ENCODE measurements at regions not wholly inside any gene's neighbourhood (a gene's known extent, or its start where the extent isn't known, plus 50 kb on each side); places are given as distances from the start of the nearest gene placed in this dataset.

DNA sequence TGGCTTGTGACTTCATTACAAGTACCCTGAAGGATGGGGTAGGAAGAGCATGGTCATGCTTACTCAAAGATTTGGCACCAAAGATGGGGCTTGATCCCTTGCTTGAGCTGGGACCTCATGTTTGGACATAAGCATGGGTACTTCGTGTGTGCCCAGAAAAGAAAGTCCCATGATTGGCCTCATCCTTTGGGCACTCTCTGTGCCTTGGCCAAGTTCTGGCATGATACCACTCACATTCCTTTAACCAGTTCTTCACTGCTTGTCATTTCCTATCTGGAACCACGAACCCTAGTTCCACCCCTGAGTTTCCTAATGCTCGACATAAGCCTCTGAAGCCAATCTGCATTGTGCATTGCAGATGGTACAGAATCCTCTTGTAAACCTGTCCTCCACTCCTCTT is 107.0 kb downstream of the NAV1 start:
- ChIA-PET POLR2A (ENCODE audit: low non-redundant PET) (no interaction called here), CTCF (no interaction called here)
- Histone ChIP-seq H3K36me3 (ENCODE audit: insufficient read depth, low read length, poor library complexity, severe bottlenecking) (no peaks in the 10 kb centered on the region), H3K9me3 (ENCODE audit: low read depth, low read length, poor library complexity, severe bottlenecking) (no peaks in the 10 kb centered on the region), H3K27ac (ENCODE audit: low read depth, low read length, poor library complexity, severe bottlenecking) (no peak overlapping the region), H3K4me3 (ENCODE audit: low read depth, low read length, poor library complexity, severe bottlenecking) (no peak overlapping the region), H3K4me1 (ENCODE audit: insufficient read depth, low read length, poor library complexity, severe bottlenecking) (peaks cover 20% of the 10 kb centered on the region), H3K27me3 (replicated peaks; ENCODE audit: insufficient read depth, low read depth, low read length, poor library complexity) (no peaks in the 10 kb centered on the region)
- no peak for DNase-seq (ENCODE audit: low spot score)
- intact Hi-C loops (cut with micrococcal nuclease; ENCODE audit: unreplicated experiment): no loop called here
- BruUV-seq (replicated peaks): no TSS peak
- TF ChIP-seq, protein P1, sequence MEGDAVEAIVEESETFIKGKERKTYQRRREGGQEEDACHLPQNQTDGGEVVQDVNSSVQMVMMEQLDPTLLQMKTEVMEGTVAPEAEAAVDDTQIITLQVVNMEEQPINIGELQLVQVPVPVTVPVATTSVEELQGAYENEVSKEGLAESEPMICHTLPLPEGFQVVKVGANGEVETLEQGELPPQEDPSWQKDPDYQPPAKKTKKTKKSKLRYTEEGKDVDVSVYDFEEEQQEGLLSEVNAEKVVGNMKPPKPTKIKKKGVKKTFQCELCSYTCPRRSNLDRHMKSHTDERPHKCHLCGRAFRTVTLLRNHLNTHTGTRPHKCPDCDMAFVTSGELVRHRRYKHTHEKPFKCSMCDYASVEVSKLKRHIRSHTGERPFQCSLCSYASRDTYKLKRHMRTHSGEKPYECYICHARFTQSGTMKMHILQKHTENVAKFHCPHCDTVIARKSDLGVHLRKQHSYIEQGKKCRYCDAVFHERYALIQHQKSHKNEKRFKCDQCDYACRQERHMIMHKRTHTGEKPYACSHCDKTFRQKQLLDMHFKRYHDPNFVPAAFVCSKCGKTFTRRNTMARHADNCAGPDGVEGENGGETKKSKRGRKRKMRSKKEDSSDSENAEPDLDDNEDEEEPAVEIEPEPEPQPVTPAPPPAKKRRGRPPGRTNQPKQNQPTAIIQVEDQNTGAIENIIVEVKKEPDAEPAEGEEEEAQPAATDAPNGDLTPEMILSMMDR (conservative IDR thresholded peaks at IDR 0.05; ENCODE audit: low read depth, low read length): no peak
- no peak for TF ChIP-seq EZH2 (IDR thresholded peaks at IDR 0.05; ENCODE audit: borderline replicate concordance, low read depth, low read length, poor library complexity, severe bottlenecking)

DNA sequence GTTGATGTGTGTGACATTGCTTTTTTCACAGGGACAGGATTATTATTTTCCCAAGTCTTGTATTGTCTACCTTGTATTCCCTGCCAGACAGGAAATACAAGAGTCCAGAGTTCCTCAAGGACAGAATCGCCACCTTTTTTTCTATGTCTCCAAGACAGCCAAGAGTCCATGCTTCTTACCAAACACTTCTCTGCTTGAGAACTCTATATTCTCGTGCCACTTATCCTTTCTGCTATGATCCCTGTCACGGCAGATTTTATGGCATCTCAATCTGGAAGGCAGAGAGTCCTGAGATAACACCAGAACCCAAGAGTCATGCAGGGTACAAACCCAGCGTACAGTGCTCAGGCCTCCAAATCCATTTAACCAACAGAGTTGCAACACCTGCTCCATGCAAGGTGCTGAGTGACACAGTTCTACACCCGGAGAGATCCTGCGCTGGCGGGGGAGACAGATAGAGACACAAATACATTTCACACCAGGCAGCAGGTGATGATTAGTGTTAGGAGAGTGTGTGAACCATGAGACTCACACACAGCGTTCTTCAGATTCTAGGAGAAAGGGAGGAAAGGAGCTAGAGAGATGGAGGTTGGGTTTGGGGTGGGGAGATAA is 107.6 kb downstream of the NAV1 start:
- no peaks in the 10 kb centered on the region for H3K27me3 ChIP-seq (replicated peaks; ENCODE audit: insufficient read depth, low read depth, low read length, poor library complexity)
- CTCF ChIA-PET: no interaction called here
- H3K4me1 ChIP-seq (ENCODE audit: insufficient read depth, low read length, poor library complexity, severe bottlenecking): peaks cover 25% of the 10 kb centered on the region
- no peak for DNase-seq (ENCODE audit: low spot score)
- H3K36me3 ChIP-seq (ENCODE audit: insufficient read depth, low read length, poor library complexity, severe bottlenecking): no peaks in the 10 kb centered on the region
- TF ChIP-seq, protein P1 (conservative IDR thresholded peaks at IDR 0.05; ENCODE audit: low read depth, low read length): no peak
- no peak for TF ChIP-seq EZH2 (IDR thresholded peaks at IDR 0.05; ENCODE audit: borderline replicate concordance, low read depth, low read length, poor library complexity, severe bottlenecking)
- intact Hi-C loops (cut with micrococcal nuclease; ENCODE audit: unreplicated experiment): no loop called here
- no peaks in the 10 kb centered on the region for H3K9me3 ChIP-seq (ENCODE audit: low read depth, low read length, poor library complexity, severe bottlenecking)
- POLR2A ChIA-PET (ENCODE audit: low non-redundant PET): no interaction called here
- no peak overlapping the region for H3K27ac ChIP-seq (ENCODE audit: low read depth, low read length, poor library complexity, severe bottlenecking)
- H3K4me3 ChIP-seq (ENCODE audit: low read depth, low read length, poor library complexity, severe bottlenecking): no peak overlapping the region
- BruUV-seq (replicated peaks): no TSS peak

DNA sequence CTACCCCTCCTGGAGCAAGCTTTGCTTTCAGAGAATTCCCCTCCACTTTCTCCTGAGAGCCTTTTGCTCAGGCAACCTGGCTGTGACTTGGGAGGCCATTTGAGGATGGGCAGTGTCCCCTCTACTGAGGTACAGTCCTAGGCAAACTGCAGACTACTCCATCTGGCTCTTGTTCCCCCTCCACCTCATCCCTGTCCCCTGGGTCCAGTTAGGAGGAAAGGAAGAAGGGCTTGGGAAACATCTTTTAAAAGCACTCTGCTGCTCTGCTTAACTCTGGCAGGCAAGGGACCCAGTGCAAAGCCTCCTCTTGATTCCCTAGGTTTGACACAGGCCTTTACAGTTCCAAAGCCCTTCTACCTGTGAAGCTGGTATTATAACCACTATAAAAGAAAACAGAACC is 108.2 kb downstream of the NAV1 start:
- intact Hi-C loops (cut with micrococcal nuclease; ENCODE audit: unreplicated experiment): no loop called here
- Histone ChIP-seq H3K4me3 (ENCODE audit: low read depth, low read length, poor library complexity, severe bottlenecking) (no peak overlapping the region), H3K36me3 (ENCODE audit: insufficient read depth, low read length, poor library complexity, severe bottlenecking) (no peaks in the 10 kb centered on the region), H3K4me1 (ENCODE audit: insufficient read depth, low read length, poor library complexity, severe bottlenecking) (peaks cover 28% of the 10 kb centered on the region), H3K27me3 (replicated peaks; ENCODE audit: insufficient read depth, low read depth, low read length, poor library complexity) (no peaks in the 10 kb centered on the region), H3K9me3 (ENCODE audit: low read depth, low read length, poor library complexity, severe bottlenecking) (no peaks in the 10 kb centered on the region), H3K27ac (ENCODE audit: low read depth, low read length, poor library complexity, severe bottlenecking) (no peak overlapping the region)
- no peak for TF ChIP-seq EZH2 (IDR thresholded peaks at IDR 0.05; ENCODE audit: borderline replicate concordance, low read depth, low read length, poor library complexity, severe bottlenecking)
- TF ChIP-seq, protein P1 (conservative IDR thresholded peaks at IDR 0.05; ENCODE audit: low read depth, low read length): no peak
- CTCF ChIA-PET: no interaction called here
- POLR2A ChIA-PET (ENCODE audit: low non-redundant PET): no interaction called here
- DNase-seq (ENCODE audit: low spot score): no peak
- BruUV-seq (replicated peaks): no TSS peak
